Keratinocyte (primary cell): ENCODE measurements at regions not wholly inside any gene's neighbourhood (a gene's known extent, or its start where the extent isn't known, plus 50 kb on each side); places are given as distances from the start of the nearest gene placed in this dataset.

Experiments used
- CTCF ChIP-seq, 3 experiments: IDR thresholded peaks in 1 of 3; conservative IDR thresholded peaks in 1 of 3; optimal IDR thresholded peaks in 1 of 3; 2 replicates in 2 of 3; 3 replicates in 1 of 3; pipeline versions ENCODE3 to v1.5.1; 2011; ENCODE audit warnings: low read length in 3 of 3, mild to moderate bottlenecking in 3 of 3, moderate library complexity in 2 of 3, control low read depth in 1 of 3, inconsistent platforms in 1 of 3; ENCODE audit not compliant: insufficient read depth in 2 of 3; ENCODE audit errors: extremely low read depth in 1 of 3
- EZH2 ChIP-seq: IDR thresholded peaks from one replicate; pipeline ENCODE4 v1.6.1; 2012; ENCODE audit warnings: inconsistent platforms, mild to moderate bottlenecking, low read length, moderate library complexity

- TF ChIP-seq CTCF (optimal IDR thresholded peaks at IDR 0.05 in 1 of 3, IDR thresholded peaks at IDR 0.05 in 1 of 3, conservative IDR thresholded peaks at IDR 0.05 in 1 of 3; ENCODE audit: extremely low read depth in 1 of 3, insufficient read depth in 2 of 3, low read length in 3 of 3) (no peak), EZH2 (no peak)
These were observed 144.4 kb downstream of the TMA16 start for GRCh38 chr4:163638909-163639308.
